ENCODE measurements at regions not wholly inside any gene's neighbourhood (a gene's known extent, or its start where the extent isn't known, plus 50 kb on each side); places are given as distances from the start of the nearest gene placed in this dataset.
"Not testable (repeated sequence)": the region's sequence is repeated elsewhere in the genome, so short reads cannot be mapped to it uniquely, and the experiment has no call there.

- H3K27ac Mint-ChIP-seq (ENCODE audit: unreplicated experiment), result no peak overlapping the region
- H3K4me1 Mint-ChIP-seq (ENCODE audit: low read depth), result no peaks in the 10 kb centered on the region
- H3K9me3 Mint-ChIP-seq (ENCODE audit: low read depth), result peaks cover 30% of the 10 kb centered on the region
- H3K4me3 Mint-ChIP-seq (ENCODE audit: unreplicated experiment), result no peak overlapping the region
- no peaks in the 10 kb centered on the region for H3K27me3 Mint-ChIP-seq (ENCODE audit: low read depth)
- DNase-seq (ENCODE audit: low spot score), result no peak
- no peak for TF ChIP-seq CTCF (IDR thresholded peaks at IDR 0.05)
- H3K36me3 Mint-ChIP-seq (ENCODE audit: low read depth), result no peaks in the 10 kb centered on the region
Observed at GRCh38 chr9:25025156-25025555, 479.5 kb upstream of the IZUMO3 start.

GRCh38 chr9:25017779-25018178 is 472.1 kb upstream of the IZUMO3 start:
- TF ChIP-seq CTCF (IDR thresholded peaks at IDR 0.05), result no peak
- Mint-ChIP-seq H3K27me3 (ENCODE audit: low read depth) (peaks cover 2% of the 10 kb centered on the region), H3K4me3 (ENCODE audit: unreplicated experiment) (no peak overlapping the region), H3K9me3 (ENCODE audit: low read depth) (peaks cover 24% of the 10 kb centered on the region), H3K4me1 (ENCODE audit: low read depth) (no peaks in the 10 kb centered on the region), H3K36me3 (ENCODE audit: low read depth) (no peaks in the 10 kb centered on the region), H3K27ac (ENCODE audit: unreplicated experiment) (no peak overlapping the region)
- DNase-seq (ENCODE audit: low spot score), result no peak

GRCh38 chr9:25010027-25010662 is 464.4 kb upstream of the IZUMO3 start:
- DNase-seq (ENCODE audit: low spot score), result no peak
- no peak for TF ChIP-seq CTCF (IDR thresholded peaks at IDR 0.05)
- peaks cover 4% of the 10 kb centered on the region for H3K27me3 Mint-ChIP-seq (ENCODE audit: low read depth)
- H3K27ac Mint-ChIP-seq (ENCODE audit: unreplicated experiment), result no peak overlapping the region
- no peaks in the 10 kb centered on the region for H3K9me3 Mint-ChIP-seq (ENCODE audit: low read depth)
- no peak overlapping the region for H3K4me3 Mint-ChIP-seq (ENCODE audit: unreplicated experiment)
- H3K4me1 Mint-ChIP-seq (ENCODE audit: low read depth), result no peaks in the 10 kb centered on the region
- H3K36me3 Mint-ChIP-seq (ENCODE audit: low read depth), result no peaks in the 10 kb centered on the region

- Mint-ChIP-seq H3K9me3 (ENCODE audit: low read depth) (no peaks in the 10 kb centered on the region), H3K4me1 (ENCODE audit: low read depth) (no peaks in the 10 kb centered on the region), H3K4me3 (ENCODE audit: unreplicated experiment) (no peak overlapping the region), H3K27ac (ENCODE audit: unreplicated experiment) (no peak overlapping the region), H3K27me3 (ENCODE audit: low read depth) (no peaks in the 10 kb centered on the region), H3K36me3 (ENCODE audit: low read depth) (no peaks in the 10 kb centered on the region)
- no peak for DNase-seq (ENCODE audit: low spot score)
- no peak for TF ChIP-seq CTCF (IDR thresholded peaks at IDR 0.05)
Observed at GRCh38 chr9:25003686-25004085, 458.0 kb upstream of the IZUMO3 start.

- Mint-ChIP-seq H3K4me1 (ENCODE audit: low read depth) (no peaks in the 10 kb centered on the region), H3K36me3 (ENCODE audit: low read depth) (no peaks in the 10 kb centered on the region), H3K4me3 (ENCODE audit: unreplicated experiment) (no peak overlapping the region), H3K9me3 (ENCODE audit: low read depth) (peaks cover 6% of the 10 kb centered on the region), H3K27me3 (ENCODE audit: low read depth) (no peaks in the 10 kb centered on the region), H3K27ac (ENCODE audit: unreplicated experiment) (no peak overlapping the region)
- no peak for TF ChIP-seq CTCF (IDR thresholded peaks at IDR 0.05)
- DNase-seq (ENCODE audit: low spot score), result no peak
Observed at GRCh38 chr9:24986331-24986730, 440.6 kb upstream of the IZUMO3 start.

GRCh38 chr9:24970780-24971179 is 425.1 kb upstream of the IZUMO3 start:
- H3K9me3 Mint-ChIP-seq (ENCODE audit: low read depth); H3K27me3 Mint-ChIP-seq (ENCODE audit: low read depth); H3K36me3 Mint-ChIP-seq (ENCODE audit: low read depth); DNase-seq (ENCODE audit: low spot score); H3K4me3 Mint-ChIP-seq (ENCODE audit: unreplicated experiment); H3K27ac Mint-ChIP-seq (ENCODE audit: unreplicated experiment); H3K4me1 Mint-ChIP-seq (ENCODE audit: low read depth): not testable (repeated sequence)
